ENCODE measurements at regions not wholly inside any gene's neighbourhood (a gene's known extent, or its start where the extent isn't known, plus 50 kb on each side); places are given as distances from the start of the nearest gene placed in this dataset.

GRCh38 chr16:27671410-27671809 lies 121.5 kb downstream of the KATNIP start:
- TF ChIP-seq CTCF (IDR thresholded peaks at IDR 0.05 in 4 of 5, conservative IDR thresholded peaks at IDR 0.05 in 1 of 5) (no peak), POLR2A (IDR thresholded peaks at IDR 0.05) (no peak)

All from gastrocnemius medialis (tissue), 4 donors.